NT2/D1 (cell line): ENCODE measurements at regions not wholly inside any gene's neighbourhood (a gene's known extent, or its start where the extent isn't known, plus 50 kb on each side); places are given as distances from the start of the nearest gene placed in this dataset.

Experiments
- DNase-seq: peaks from one replicate; pipeline ENCODE4 v3.0.0-alpha.2; 2011; ENCODE audit warnings: low read depth, low spot score
- H3K27me3 ChIP-seq: 2 replicates; pipeline ENCODE4 v1.6.0; 2011; ENCODE audit warnings: mild to moderate bottlenecking; ENCODE audit not compliant: insufficient read length, insufficient read depth
- H3K36me3 ChIP-seq: 2 replicates; pipeline ENCODE4 v1.6.1; 2011; ENCODE audit warnings: mild to moderate bottlenecking, low read length, mixed read lengths; ENCODE audit not compliant: insufficient read depth, insufficient read length
- H3K4me1 ChIP-seq: 2 replicates; pipeline ENCODE4 v1.5.1; 2011; ENCODE audit not compliant: insufficient read depth, insufficient read length
- H3K4me3 ChIP-seq: 2 replicates; pipeline ENCODE4 v1.5.1; 2011; ENCODE audit warnings: low read depth; ENCODE audit not compliant: insufficient read length
- H3K9ac ChIP-seq: 2 replicates; pipeline ENCODE4 v1.6.0; 2011; ENCODE audit warnings: low read depth; ENCODE audit not compliant: insufficient read length
- H3K9me3 ChIP-seq: 2 replicates; pipeline ENCODE4 v1.5.1; 2011; ENCODE audit warnings: mild to moderate bottlenecking, low read length; ENCODE audit not compliant: insufficient read depth
- SUZ12 ChIP-seq: IDR thresholded peaks from 2 replicates; pipeline ENCODE4 v1.6.1; 2011; ENCODE audit not compliant: insufficient read length, insufficient read depth; ENCODE audit errors: extremely low read depth
- YY1 ChIP-seq: IDR thresholded peaks from 2 replicates; pipeline ENCODE4 v1.6.1; 2011; ENCODE audit not compliant: insufficient read length, insufficient read depth
- ZNF274 ChIP-seq: IDR thresholded peaks from 2 replicates; pipeline ENCODE4 v1.6.1; 2011; ENCODE audit warnings: mild to moderate bottlenecking, low read depth, low read length

DNA sequence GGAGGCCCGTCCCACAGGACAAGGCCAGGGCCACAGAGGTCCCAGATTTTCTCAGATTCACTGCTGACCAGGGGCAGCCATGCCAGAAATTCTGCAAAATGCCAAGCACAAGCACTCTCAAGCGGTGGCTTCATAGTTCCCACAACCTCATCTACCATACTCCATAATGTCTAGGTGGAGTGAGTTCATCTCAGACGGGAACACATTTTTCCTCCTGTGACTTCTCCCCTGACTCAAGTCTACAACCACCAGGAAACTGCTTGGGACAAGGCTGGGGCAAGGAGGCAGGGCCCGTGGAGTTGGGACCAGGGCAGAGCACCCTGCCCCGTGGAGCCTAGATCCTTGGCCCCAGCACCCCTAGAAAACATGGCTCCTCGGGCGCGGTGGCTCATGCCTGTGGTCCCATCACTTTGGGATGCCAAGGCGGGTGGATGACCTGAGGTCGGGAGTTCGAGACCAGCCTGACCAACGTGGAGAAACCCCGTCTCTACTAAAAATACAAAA lies 150.7 kb upstream of the HAAO start:
- Histone ChIP-seq H3K4me3 (no peak overlapping the region), H3K27me3 (no peaks in the 10 kb centered on the region), H3K36me3 (no peaks in the 10 kb centered on the region), H3K4me1 (peaks cover 2% of the 10 kb centered on the region), H3K9me3 (no peaks in the 10 kb centered on the region), H3K9ac (no peak overlapping the region)
- DNase-seq, result no peak
- TF ChIP-seq ZNF274, result no peak
- no peak for TF ChIP-seq YY1
- no peak for TF ChIP-seq SUZ12

DNA sequence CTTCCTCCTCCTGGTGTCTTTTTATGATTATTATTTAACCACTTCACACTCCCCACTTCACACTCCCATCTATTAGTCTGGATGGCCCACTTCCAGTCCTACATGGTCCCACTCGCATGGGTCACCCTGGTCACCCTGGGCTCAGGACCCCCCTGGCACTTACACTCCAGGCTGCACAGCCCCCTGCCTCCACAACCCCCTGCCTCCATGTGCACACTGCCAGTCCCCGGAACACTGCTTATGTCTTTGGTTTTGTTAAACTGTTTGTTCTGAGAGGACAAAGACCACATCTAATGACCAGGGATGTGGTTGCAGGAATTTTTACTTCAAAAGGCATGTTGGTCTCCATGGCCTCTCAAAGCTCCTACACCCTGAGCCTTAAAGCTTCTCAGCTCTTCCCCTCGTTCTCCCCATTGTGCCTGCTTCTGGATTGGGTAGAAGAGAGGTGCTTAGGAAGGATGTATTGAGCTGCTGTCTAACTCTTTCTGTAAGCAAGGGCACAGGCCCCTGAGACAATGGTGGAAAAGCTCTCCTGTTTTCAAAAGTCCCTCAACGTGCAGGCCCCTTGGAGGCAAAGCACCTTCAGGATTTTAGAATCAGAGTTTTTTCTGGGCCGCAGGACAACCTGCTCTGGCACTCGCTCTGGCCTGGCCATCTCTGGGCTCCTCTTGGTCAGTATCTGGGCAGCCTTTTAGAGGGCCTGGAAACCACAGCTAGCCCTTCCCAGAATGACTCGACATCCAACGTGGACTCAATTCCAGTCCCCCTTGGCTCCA lies 150.0 kb upstream of the HAAO start:
- Histone ChIP-seq H3K9ac (no peak overlapping the region), H3K27me3 (no peaks in the 10 kb centered on the region), H3K4me3 (no peak overlapping the region), H3K4me1 (peaks cover 2% of the 10 kb centered on the region), H3K36me3 (no peaks in the 10 kb centered on the region), H3K9me3 (no peaks in the 10 kb centered on the region)
- no peak for DNase-seq
- TF ChIP-seq SUZ12, result no peak
- no peak for TF ChIP-seq ZNF274
- TF ChIP-seq YY1, result no peak

DNA sequence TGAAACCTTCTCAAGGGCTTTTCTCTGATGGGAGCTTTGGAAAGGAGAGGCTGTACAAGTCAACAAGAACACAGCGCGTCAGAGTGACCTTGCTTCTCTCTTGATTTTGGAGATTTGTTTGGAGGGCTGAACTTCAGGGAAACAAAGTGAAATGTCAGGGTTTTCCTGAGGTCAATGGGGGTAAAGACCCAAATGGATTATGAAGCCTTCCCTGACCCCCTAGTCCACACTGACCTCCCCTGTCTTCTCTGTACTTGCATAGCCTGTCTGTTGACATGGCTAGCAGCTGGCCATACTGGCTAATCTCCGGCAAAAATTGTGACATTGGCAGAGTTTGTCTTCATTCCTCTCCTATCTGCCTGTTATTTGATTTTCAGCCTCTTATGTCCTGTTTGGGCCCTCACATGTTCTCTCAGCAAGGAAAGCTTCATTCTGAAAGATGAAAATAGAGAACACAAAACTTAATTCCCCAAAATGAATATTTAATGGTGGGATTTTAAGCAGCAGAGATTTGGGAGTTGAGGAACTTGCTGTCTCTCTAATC lies 149.3 kb upstream of the HAAO start:
- no peak for DNase-seq
- peaks cover 2% of the 10 kb centered on the region for H3K4me1 ChIP-seq
- H3K9ac ChIP-seq, result no peak overlapping the region
- no peaks in the 10 kb centered on the region for H3K9me3 ChIP-seq
- H3K27me3 ChIP-seq, result no peaks in the 10 kb centered on the region
- H3K4me3 ChIP-seq, result no peak overlapping the region
- TF ChIP-seq ZNF274 (no peak), YY1 (no peak), SUZ12 (no peak)
- no peaks in the 10 kb centered on the region for H3K36me3 ChIP-seq

DNA sequence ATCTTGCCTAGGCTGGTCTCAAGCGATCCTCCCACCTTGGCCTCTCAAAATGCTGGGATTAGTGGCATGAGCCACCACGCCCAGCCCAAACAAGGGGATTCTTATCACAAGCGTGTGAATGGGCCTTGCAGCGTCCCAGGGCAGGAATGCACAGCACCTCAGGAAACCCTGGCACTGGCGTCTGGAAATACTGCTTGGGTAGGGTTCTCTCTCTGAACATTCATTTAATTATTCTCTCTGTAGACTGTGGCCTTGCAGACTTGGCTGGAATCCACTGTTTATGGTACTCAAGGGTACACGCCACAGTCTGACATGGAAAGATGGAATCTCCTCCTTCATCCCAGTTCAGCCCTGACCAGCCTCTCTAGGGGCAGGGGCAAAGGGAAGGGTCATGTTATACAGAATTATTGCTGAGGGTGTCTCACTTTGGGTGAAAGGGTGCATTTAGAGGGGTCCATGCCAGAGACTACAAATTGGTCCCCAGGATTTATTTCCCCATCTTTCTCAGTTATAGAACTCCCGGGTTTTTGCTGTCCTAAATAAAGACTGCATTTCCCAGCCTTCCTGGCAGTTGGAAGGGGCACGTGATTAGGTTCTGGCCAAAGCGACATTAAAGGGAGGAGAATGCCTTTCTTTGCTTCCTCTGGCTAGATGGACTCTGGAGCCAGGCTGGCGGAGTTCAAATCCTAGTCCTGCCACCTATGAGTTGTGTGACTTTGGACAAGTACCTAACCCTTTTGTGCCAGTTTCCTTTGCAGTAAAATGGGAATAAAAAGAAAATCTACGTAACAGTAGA lies 147.2 kb upstream of the HAAO start:
- TF ChIP-seq YY1 (no peak), SUZ12 (no peak), ZNF274 (no peak)
- H3K36me3 ChIP-seq, result no peaks in the 10 kb centered on the region
- H3K4me3 ChIP-seq, result no peak overlapping the region
- H3K9me3 ChIP-seq, result no peaks in the 10 kb centered on the region
- H3K9ac ChIP-seq, result no peak overlapping the region
- DNase-seq, result no peak
- no peaks in the 10 kb centered on the region for H3K27me3 ChIP-seq
- H3K4me1 ChIP-seq, result peaks cover 8% of the 10 kb centered on the region

DNA sequence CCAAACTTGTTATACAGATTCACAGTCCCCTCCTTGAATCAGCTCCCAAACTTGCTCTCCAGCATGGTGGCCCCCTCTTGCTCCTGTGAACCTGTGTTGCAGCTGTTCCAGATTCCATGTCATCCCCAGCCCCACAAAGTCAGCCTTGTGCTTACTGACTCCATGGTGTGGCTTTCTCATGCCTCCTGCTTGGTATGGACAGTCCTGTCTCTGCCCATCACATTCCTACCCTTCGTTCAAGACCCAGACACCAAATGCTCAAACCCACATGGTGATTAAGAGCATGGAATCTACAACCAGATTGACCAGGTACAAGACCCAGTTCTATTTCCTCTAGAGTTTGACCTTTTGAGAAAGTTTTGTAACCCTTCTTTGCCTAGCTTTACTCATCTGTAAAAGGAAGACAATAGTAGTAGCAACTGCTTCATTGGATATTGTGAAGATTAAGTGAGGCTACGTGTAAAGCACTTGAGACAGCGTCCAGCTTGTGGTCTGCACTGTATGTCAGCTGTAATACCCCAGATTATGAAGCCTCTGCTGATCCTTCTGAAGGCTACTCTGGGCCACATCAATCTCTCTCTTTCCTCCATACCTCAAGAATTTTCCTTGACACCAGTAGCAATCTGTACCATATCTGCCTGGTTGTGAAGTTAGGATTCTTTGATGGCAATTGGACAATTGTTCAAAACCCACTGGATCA lies 146.4 kb upstream of the HAAO start:
- no peaks in the 10 kb centered on the region for H3K27me3 ChIP-seq
- no peaks in the 10 kb centered on the region for H3K36me3 ChIP-seq
- no peak overlapping the region for H3K9ac ChIP-seq
- no peaks in the 10 kb centered on the region for H3K9me3 ChIP-seq
- no peak for TF ChIP-seq YY1
- no peak for TF ChIP-seq ZNF274
- TF ChIP-seq SUZ12, result no peak
- no peak overlapping the region for H3K4me3 ChIP-seq
- peaks cover 13% of the 10 kb centered on the region for H3K4me1 ChIP-seq
- DNase-seq, result no peak

DNA sequence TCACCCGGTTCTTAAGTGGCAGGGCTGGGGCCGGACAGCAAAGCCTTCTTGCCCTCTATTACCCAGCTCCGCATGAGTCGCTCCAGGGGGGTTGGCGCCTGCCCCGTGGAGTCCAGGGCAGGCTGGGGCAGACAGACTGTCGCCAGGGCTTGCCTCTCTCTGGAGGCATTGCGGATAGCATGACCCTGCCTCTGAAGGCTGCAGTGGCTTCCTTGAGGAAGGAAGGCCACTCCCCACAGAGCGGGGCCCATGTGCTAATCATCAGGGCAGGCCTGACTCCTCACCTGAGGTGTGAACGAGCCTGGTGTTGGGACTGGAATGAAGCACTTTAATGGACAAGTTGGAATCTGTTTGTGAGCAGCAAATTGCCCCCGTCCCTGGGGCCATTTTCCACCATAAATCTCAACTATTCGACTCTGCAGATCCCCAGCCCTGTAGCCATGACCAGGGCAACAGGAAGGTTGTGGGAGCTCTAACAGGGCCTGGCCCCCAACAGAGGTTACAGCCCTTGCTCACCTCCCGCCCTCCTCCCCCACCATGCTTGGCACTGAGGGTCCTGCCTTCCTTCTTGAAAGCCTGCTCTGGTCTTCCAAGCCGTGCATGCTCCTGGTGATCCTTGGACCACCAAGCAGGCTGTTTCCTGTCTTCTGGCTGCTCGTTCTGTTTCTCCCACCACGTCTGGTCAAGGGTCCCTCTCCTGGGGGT lies 144.9 kb upstream of the HAAO start:
- no peaks in the 10 kb centered on the region for H3K9me3 ChIP-seq
- no peaks in the 10 kb centered on the region for H3K36me3 ChIP-seq
- no peak overlapping the region for H3K4me3 ChIP-seq
- TF ChIP-seq SUZ12, result no peak
- no peak for TF ChIP-seq YY1
- no peak for TF ChIP-seq ZNF274
- H3K9ac ChIP-seq, result no peak overlapping the region
- H3K4me1 ChIP-seq, result peaks cover 13% of the 10 kb centered on the region
- no peaks in the 10 kb centered on the region for H3K27me3 ChIP-seq
- no peak for DNase-seq
